ENCODE measurements at regions not wholly inside any gene's neighbourhood (a gene's known extent, or its start where the extent isn't known, plus 50 kb on each side); places are given as distances from the start of the nearest gene placed in this dataset.

- Histone ChIP-seq H3K4me3 (no peak overlapping the region), H3F3A (ENCODE audit: insufficient read depth, low read depth) (peaks cover 32% of the 10 kb centered on the region), H3K9me3 (ENCODE audit: insufficient read depth, low read depth) (peaks cover 6% of the 10 kb centered on the region; the same call in 1 of the 2 replicates), H2AFZ (no peak overlapping the region), H3K79me2 (ENCODE audit: low read depth) (no peaks in the 10 kb centered on the region), H3K4me1 (replicated peaks; ENCODE audit: insufficient read depth) (peaks cover 45% of the 10 kb centered on the region), H3K27me3 (ENCODE audit: insufficient read depth, low read depth) (no peaks in the 10 kb centered on the region), H3K36me3 (ENCODE audit: low read depth) (no peaks in the 10 kb centered on the region), H4K20me1 (ENCODE audit: insufficient read depth) (no peaks in the 10 kb centered on the region), H3K4me2 (no peak overlapping the region), H3K9me2 (ENCODE audit: insufficient read depth) (no peaks in the 10 kb centered on the region), H3K27ac (no peak overlapping the region)
- DNase-seq: no peak
- no TSS peak for BruUV-seq (replicated peaks)
- ChIA-PET POLR2A (ENCODE audit: unreplicated experiment) (no interaction called here), CTCF (no interaction called here)
- intact Hi-C loops (cut with micrococcal nuclease; ENCODE audit: unreplicated experiment): no loop called here
- TF ChIP-seq CTCF (conservative IDR thresholded peaks at IDR 0.05) (no peak), EZH2 (IDR thresholded peaks at IDR 0.05; ENCODE audit: low read depth) (no peak)
These were observed 221.0 kb upstream of the OSR1 start for GRCh38 chr2:19579461-19579860.

GRCh38 chr2:19577723-19578122 lies 219.3 kb upstream of the OSR1 start:
- peak overlapping the region; percentile 47 for H3K4me2 ChIP-seq
- BruUV-seq (replicated peaks): no TSS peak
- peak in 1 of 2 experiments; percentile 74 for DNase-seq
- no peaks in the 10 kb centered on the region for H3K79me2 ChIP-seq (ENCODE audit: low read depth)
- ChIA-PET CTCF (no interaction called here), POLR2A (ENCODE audit: unreplicated experiment) (no interaction called here)
- peaks cover 46% of the 10 kb centered on the region for H3K4me1 ChIP-seq (replicated peaks; ENCODE audit: insufficient read depth)
- H3K27ac ChIP-seq: peak overlapping the region; percentile 78
- H3K9me2 ChIP-seq (ENCODE audit: insufficient read depth): no peaks in the 10 kb centered on the region
- peaks cover 32% of the 10 kb centered on the region for H3F3A ChIP-seq (ENCODE audit: insufficient read depth, low read depth)
- intact Hi-C loops (cut with micrococcal nuclease; ENCODE audit: unreplicated experiment): no loop called here
- H2AFZ ChIP-seq: no peak overlapping the region
- no peaks in the 10 kb centered on the region for H3K27me3 ChIP-seq (ENCODE audit: insufficient read depth, low read depth)
- no peaks in the 10 kb centered on the region for H4K20me1 ChIP-seq (ENCODE audit: insufficient read depth)
- H3K9me3 ChIP-seq (ENCODE audit: insufficient read depth, low read depth): no peaks in the 10 kb centered on the region; the same call in 1 of the 2 replicates
- no peak for TF ChIP-seq CTCF (conservative IDR thresholded peaks at IDR 0.05)
- TF ChIP-seq EZH2 (IDR thresholded peaks at IDR 0.05; ENCODE audit: low read depth): no peak
- H3K4me3 ChIP-seq: no peak overlapping the region
- no peaks in the 10 kb centered on the region for H3K36me3 ChIP-seq (ENCODE audit: low read depth)

GRCh38 chr2:19576411-19576810 lies 218.0 kb upstream of the OSR1 start:
- no TSS peak for BruUV-seq (replicated peaks)
- DNase-seq: peak in 1 of 2 experiments; percentile 92
- no peaks in the 10 kb centered on the region for H4K20me1 ChIP-seq (ENCODE audit: insufficient read depth)
- TF ChIP-seq CTCF (conservative IDR thresholded peaks at IDR 0.05) (no peak), EZH2 (IDR thresholded peaks at IDR 0.05; ENCODE audit: low read depth) (no peak)
- H3K27me3 ChIP-seq (ENCODE audit: insufficient read depth, low read depth): no peaks in the 10 kb centered on the region
- H3K4me3 ChIP-seq: no peak overlapping the region
- peaks cover 46% of the 10 kb centered on the region for H3K4me1 ChIP-seq (replicated peaks; ENCODE audit: insufficient read depth)
- peak overlapping the region; percentile 78 for H3K27ac ChIP-seq
- H3K9me2 ChIP-seq (ENCODE audit: insufficient read depth): no peaks in the 10 kb centered on the region
- H3K9me3 ChIP-seq (ENCODE audit: insufficient read depth, low read depth): no peaks in the 10 kb centered on the region
- CTCF ChIA-PET: no interaction called here
- POLR2A ChIA-PET (ENCODE audit: unreplicated experiment): no interaction called here
- peak overlapping the region; percentile 47 for H3K4me2 ChIP-seq
- no peak overlapping the region for H2AFZ ChIP-seq
- H3K79me2 ChIP-seq (ENCODE audit: low read depth): no peaks in the 10 kb centered on the region
- peaks cover 32% of the 10 kb centered on the region for H3F3A ChIP-seq (ENCODE audit: insufficient read depth, low read depth)
- no peaks in the 10 kb centered on the region for H3K36me3 ChIP-seq (ENCODE audit: low read depth)
- intact Hi-C loops (cut with micrococcal nuclease; ENCODE audit: unreplicated experiment): no loop called here
